HG03280 (cell line): ENCODE measurements at regions not wholly inside any gene's neighbourhood (a gene's known extent, or its start where the extent isn't known, plus 50 kb on each side); places are given as distances from the start of the nearest gene placed in this dataset.

Experiments
- ATAC-seq: cut with Tn5 transposase; IDR thresholded peaks from one replicate; pipeline ENCODE4 v1.9.1; 2021; ENCODE audit warnings: mild to moderate bottlenecking, moderate library complexity; ENCODE audit not compliant: unreplicated experiment

DNA sequence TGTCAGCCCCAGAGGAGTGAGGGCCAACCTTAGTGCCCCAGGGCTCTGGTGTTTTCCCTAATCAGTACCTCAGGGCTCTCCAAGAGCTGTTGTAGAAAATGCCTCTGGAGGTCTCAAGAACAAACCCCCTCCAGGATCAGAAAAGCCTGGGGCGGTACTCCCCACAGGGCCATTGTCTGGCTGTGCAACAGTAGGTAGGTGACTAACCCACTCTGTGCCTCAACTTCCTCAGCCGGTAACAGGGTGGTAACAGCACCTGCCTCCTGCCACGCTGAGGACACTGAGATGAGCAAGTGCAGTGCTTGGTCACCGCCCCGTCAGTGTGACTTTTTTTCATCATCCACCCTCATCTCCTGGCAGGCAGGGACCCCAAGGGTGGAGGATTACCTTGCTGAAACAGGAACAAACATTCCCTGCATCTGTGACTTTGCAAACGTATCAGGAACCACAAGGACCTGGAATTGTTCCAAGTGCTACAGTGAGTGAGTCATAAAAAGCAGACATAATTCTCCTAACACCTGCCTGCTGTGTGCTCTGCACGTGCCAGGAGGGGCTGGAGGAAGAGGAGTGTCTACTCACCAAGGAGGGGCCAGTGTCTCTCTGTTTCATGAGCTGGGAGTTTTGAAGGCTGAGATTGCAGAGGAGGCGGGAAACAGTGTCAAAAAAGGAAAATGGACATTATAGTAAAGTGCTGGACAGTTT lies 440.8 kb downstream of the NPHP4 start:
- no peak for ATAC-seq

- ATAC-seq: no peak
Measured at GRCh38 chr1:5548266-5548665, 444.0 kb downstream of the NPHP4 start.

- no peak for ATAC-seq
Measured at GRCh38 chr1:5543235-5543634, 449.0 kb downstream of the NPHP4 start.

DNA sequence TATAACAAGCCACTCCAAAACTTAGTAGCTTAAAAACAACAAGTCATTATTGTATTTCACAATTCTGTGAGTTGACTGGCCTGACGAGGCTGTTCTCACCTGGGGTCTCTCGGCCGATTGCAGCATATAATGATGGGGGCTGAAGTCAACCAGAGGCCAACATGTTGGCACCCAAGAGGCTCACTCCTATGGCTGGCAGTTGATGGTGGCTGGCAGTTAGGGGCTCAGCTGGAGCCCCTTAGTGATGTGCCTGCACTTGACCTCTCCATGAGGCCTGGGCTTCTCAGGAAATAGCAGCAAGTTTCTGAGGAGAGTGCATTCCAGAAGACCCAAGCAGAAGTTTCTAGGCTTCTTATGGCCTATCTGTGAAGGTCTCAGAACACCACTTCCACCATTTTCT lies 459.4 kb downstream of the NPHP4 start:
- no peak for ATAC-seq

DNA sequence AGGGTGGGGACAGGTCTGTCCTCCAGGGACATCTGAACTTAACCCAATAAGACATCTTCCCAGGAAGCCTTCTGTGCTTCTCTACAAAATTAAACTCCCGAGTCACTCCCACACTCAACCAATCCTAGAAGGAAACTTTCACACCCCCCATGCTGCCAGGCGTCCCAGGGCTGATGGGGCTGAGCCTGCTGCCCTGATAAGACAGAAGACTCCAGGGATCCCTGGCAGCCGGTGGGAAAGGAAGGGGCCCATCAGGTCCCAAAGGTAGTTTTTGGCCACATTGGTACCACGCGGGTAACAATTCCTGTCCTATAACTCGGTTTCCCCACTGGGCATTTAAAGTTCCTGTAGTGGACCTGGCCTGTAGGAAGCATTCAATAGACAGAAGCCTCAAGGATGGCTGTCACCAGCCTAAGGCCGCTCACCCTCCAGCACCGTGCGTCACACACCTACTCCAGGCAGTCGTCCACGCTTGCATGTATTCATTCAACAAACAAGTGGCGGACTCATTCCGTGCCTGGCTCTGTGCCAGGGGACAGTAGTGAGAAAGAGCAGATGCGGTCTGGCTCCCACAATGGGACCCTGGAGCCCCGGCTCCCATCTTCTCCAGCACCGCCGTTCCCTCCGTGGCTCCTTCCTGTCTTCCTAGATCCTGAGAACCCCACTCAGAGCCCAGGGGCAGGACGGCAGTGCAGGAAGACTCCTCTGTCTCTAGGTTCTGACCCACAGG lies 465.2 kb downstream of the NPHP4 start:
- no peak for ATAC-seq

GRCh38 chr1:5526385-5526750 lies 465.9 kb downstream of the NPHP4 start:
- ATAC-seq: no peak

GRCh38 chr1:5525597-5526384 lies 466.4 kb downstream of the NPHP4 start:
- ATAC-seq: no peak

DNA sequence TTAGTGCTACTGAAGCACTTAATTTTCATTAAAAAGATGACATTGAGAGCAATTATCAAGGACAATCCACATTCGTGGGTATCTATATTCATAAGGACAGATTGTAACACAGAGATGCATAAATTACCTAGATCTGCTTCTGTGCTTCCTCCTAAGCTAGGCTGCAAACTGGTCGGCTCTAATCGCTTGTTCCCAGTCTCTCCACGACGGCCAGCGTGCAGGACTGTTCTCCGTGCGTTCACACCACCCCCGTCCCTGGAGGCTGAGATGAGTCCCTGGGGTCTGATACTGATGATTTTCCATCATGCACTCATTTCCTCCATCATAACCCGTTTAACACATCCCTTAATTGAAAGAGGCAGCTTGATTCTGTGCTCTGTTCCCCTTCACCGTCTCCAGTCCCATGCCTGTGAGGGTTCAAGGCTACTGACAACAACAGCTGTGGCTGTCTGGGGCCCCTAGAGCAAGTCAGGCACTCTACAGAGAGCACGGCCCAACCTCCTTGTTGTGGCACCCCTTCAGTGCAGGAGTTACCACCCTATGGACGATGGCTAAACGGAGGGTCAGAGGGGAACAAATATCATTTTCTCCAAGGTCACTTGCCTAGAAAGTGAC lies 469.6 kb downstream of the NPHP4 start:
- ATAC-seq: no peak

DNA sequence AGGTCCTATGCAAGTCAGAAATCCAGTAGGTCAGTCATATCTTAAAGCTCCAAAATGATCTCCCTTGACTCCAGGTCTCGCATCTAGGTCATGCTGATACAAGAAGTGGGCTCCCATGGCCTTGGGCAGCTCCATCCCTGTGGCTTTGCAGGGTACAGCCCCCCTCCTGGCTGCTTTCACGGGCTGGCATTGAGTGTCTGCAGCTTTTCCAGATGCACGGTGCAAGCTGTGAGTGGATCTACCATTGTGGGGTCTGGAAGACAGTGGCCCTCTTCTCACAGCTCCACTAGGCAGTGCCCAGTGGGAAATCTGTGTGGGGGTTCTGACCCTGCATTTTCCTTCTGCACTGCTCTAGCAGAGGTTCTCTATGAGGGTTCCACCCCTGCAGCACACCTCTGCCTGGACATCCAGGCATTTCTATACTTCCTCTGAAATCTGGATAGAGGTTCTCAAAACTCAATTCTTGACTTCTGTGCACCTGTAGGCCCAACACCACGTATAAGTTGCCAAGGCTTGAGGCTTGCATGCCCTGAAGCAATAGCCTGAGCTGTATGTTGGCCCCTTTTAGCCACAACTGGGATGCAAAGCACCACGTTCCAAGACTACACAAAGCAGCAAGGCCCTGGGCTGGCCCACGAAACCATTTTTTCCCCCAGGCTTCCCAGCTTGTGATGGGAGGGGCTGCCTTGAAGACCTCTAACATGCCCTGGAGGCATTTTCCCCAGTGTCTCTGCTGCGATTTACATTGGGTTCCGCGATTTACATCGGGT lies 472.7 kb downstream of the NPHP4 start:
- ATAC-seq: no peak

GRCh38 chr1:5516756-5517155 lies 475.5 kb downstream of the NPHP4 start:
- no peak for ATAC-seq

GRCh38 chr1:5515501-5515900 lies 476.7 kb downstream of the NPHP4 start:
- ATAC-seq: no peak

DNA sequence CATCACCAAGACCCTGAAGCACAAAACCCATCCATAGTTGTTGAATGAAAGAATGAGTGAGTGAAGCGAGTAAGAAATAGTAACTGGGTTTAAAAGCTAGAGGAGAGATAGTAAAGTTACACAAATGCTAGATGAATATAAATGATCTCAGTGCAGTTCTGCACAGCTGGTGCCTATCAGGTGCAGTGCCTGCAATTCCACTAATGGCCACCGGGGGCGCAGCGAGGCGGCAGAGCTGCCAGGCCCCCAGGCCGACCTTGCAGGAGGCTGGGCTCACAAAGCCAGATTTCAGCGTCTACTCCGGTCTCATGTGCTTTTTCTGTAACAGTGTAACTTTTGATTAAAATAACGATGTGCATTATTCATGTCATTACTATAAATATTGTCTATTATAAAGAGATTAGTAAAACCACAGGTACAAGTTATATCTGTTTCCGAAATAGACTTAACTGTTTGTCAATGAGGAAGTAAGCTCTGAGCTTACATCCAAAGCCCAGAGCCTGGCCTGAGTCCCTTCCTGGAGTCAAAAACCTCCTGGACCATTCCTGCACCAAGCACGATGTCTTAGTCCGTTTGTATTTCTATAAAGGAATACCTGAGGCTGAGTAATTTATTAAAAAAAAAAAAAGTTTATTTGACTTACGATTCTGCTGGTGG lies 477.6 kb downstream of the NPHP4 start:
- peak; percentile 76 for ATAC-seq

- ATAC-seq: no peak
Measured at GRCh38 chr1:5513846-5514526, 478.2 kb downstream of the NPHP4 start.

DNA sequence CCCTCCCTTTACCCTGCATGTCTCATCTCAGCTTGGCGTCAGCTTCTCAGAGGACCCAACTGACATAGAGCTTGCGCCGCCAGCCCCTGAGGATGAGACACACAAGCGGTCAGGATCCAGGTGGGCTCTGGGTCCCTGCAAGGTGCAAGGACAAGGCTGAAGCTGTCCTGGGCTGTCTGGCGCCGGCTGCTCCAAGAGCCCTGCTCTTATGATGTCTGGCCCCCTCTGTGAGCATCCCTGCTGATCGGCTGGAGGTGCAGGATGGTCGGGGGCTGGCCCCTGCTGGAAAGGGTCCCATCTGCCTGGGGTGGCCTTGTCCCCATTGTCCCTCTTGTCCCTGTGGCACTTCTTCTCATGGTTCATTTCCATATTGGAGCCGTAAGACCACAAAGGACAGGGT lies 479.0 kb downstream of the NPHP4 start:
- ATAC-seq: no peak

- no peak for ATAC-seq
Measured at GRCh38 chr1:5511381-5512097, 480.7 kb downstream of the NPHP4 start.

DNA sequence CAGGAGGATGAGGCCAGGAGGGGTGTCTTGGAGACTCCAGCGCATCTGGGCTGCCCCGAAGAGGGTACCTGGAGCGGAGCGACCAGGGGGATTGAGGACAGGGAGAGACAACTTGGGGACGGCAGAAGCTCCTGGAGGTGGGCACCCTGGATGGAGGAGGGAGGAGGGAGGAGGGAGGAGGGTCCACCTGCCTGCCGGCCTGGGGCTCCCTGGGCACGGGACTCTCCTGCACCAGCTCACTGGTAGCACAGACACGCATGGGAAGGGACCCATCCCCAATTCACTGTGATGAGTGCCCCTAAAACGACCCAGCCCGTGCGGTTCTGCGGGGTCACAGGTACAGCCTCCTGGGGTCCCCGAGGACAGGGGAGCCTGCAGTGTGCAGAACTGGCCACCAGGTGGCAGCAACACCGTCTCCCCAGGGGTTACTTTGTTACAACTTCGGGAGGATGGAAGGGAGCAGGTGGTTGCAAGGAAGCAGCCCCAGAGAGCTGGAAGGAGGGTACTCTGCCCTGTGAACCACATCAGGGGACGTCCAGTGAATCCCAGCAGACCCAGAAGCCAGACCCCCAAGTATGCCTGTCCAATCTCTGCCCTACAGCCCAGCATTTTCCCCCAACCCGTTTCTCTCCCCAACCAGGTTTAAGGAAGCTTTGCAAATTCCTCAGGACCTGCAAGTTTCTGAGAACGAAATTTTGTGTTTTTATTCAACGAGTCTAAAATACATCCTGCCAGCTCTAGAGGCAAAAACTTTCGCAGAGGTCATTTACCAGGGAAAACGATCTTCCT lies 482.4 kb downstream of the NPHP4 start:
- ATAC-seq: no peak

GRCh38 chr1:5508669-5509330 lies 483.4 kb downstream of the NPHP4 start:
- no peak for ATAC-seq

DNA sequence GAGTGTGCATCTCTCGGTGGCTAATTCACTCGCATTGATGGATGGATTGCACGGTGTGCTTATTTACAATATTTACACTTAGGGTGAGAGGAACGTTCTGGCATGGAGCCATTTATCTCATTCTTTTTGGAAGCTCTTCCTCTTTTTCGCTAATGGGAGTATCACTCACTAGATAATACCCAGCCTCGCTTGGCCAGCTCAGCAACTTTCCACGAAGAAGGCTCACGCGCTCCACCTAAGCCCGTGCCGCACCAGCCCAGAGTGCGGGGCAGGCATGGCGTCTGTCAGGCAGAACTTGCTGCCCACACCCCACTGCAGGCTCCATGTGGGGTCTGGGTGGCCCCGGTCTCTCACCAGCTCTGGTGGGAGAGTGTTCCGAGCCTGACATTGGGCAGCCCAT lies 484.9 kb downstream of the NPHP4 start:
- ATAC-seq: no peak
